ENCODE measurements at regions not wholly inside any gene's neighbourhood (a gene's known extent, or its start where the extent isn't known, plus 50 kb on each side); places are given as distances from the start of the nearest gene placed in this dataset.
"Not testable (repeated sequence)": the region's sequence is repeated elsewhere in the genome, so short reads cannot be mapped to it uniquely, and the experiment has no call there.

DNA sequence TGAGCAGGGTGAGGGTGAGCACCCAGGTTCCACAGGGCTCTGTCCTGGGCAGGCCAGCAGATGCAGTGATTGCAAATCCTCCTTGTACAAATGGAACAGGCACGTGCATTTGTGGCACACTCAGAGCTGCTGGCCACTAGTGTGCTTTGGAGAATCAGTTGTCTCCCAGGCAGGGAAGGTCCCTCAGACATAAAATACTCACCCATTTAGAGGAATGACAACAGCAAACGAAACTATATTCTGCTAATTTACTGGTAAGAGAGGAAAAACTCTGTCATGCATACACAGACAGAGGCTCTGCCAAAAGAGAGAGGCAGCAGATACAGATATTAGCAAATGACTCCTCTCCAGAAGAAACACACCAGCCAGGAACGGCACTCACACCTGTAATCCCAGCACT lies 116.5 kb upstream of the PLGLB2 start:
- H3K4me1 ChIP-seq; H3K27me3 ChIP-seq; H3K9me3 ChIP-seq; H3K4me3 ChIP-seq; intact Hi-C loops (cut with DNase I); DNase-seq; H3K36me3 ChIP-seq; H3K27ac ChIP-seq: not testable (repeated sequence)
- 65 to 75% methylated on average over 2 of the region's 3 CpGs for WGBS, 2 donors

GRCh38 chr2:87633287-87633963 lies 114.5 kb upstream of the PLGLB2 start:
- H3K9me3 ChIP-seq; H3K27ac ChIP-seq; DNase-seq; H3K27me3 ChIP-seq; H3K36me3 ChIP-seq; H3K4me1 ChIP-seq; H3K4me3 ChIP-seq; intact Hi-C loops (cut with DNase I): not testable (repeated sequence)
- WGBS, 2 donors: 89 to 96% methylated on average over 2 to 3 of the region's 3 CpGs

GRCh38 chr2:87634106-87634505 lies 113.8 kb upstream of the PLGLB2 start:
- H3K4me3 ChIP-seq; H3K9me3 ChIP-seq; H3K4me1 ChIP-seq; intact Hi-C loops (cut with DNase I); DNase-seq; H3K27me3 ChIP-seq; H3K36me3 ChIP-seq; H3K27ac ChIP-seq: not testable (repeated sequence)
- 88 to 91% methylated on average over 6 of the region's 7 CpGs for WGBS, 2 donors

GRCh38 chr2:87634971-87635650 lies 112.8 kb upstream of the PLGLB2 start:
- H3K27me3 ChIP-seq; intact Hi-C loops (cut with DNase I); H3K4me1 ChIP-seq; DNase-seq; H3K4me3 ChIP-seq; H3K27ac ChIP-seq; H3K36me3 ChIP-seq; H3K9me3 ChIP-seq: not testable (repeated sequence)
- WGBS, 2 donors: 91% methylated on average over 8 of the region's 10 CpGs

DNA sequence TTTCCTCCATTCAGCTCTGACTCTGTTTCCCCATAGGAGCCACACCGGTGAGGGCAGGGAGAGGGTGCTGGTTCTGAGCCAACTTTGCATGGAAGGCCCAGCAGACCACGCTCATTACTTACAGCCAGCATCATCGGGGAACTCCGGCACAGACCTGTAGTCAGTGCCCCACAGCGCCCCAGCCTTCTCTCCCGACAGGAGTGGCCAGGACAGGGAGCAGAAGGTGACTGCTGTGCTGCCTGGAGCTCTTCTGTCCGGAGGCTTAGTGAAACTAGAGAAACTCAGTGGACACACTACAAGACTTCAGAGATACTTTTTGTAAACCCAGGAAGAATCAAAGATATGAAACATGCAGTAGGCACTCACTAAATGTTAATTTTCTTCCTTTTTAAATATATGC lies 111.6 kb upstream of the PLGLB2 start:
- H3K27me3 ChIP-seq; H3K27ac ChIP-seq; H3K4me1 ChIP-seq; H3K36me3 ChIP-seq; H3K4me3 ChIP-seq; DNase-seq; H3K9me3 ChIP-seq; intact Hi-C loops (cut with DNase I): not testable (repeated sequence)
- 92 to 95% methylated on average over 6 of the region's 7 CpGs for WGBS, 2 donors

- WGBS, 2 donors: 71 to 93% methylated on average over 5 of the region's 6 CpGs
- H3K27ac ChIP-seq; DNase-seq; H3K27me3 ChIP-seq; H3K4me1 ChIP-seq; intact Hi-C loops (cut with DNase I); H3K4me3 ChIP-seq; H3K9me3 ChIP-seq; H3K36me3 ChIP-seq: not testable (repeated sequence)
These were observed 111.2 kb upstream of the PLGLB2 start for GRCh38 chr2:87636735-87637134.

DNA sequence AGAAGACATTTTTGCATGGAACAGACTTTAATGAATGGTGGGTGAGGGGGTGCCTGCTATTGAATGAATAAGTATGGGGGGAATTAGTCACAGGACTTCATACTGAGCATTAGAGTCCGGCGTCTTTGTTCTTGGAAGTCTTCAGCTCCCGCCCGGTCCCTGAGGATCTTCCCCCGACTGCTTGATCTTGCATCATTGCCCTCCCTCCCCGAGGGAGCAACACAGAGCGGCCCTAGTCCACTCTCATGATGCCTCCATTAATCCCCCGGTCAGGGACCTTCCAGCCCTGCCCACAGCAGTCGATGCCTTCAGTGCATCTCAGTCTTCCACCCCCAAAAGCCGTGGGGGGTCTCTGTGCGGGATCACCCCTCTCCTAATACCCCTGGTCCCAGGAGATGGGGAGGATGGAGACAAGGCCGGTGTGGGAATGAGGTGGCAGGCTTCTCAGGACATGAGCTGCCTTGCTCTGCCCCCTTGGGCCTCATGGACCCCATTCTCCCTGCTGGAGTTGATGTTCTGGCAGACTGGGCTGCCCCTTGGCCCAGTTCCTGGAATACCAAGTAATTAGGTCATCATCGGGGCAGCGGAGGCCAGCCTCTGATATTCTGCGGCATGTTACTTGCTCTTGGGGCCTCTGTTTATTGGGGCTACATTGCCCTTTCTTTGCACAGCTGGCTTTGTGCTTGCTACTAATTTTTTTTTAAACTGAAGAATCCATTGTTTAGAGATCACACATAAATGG lies 110.5 kb upstream of the PLGLB2 start:
- H3K4me3 ChIP-seq; H3K27ac ChIP-seq; H3K27me3 ChIP-seq; H3K4me1 ChIP-seq; intact Hi-C loops (cut with DNase I); H3K9me3 ChIP-seq; H3K36me3 ChIP-seq: not testable (repeated sequence)
- peak; percentile 63 for DNase-seq
- 87 to 91% methylated on average over 13 of the region's 15 CpGs for WGBS, 2 donors

DNA sequence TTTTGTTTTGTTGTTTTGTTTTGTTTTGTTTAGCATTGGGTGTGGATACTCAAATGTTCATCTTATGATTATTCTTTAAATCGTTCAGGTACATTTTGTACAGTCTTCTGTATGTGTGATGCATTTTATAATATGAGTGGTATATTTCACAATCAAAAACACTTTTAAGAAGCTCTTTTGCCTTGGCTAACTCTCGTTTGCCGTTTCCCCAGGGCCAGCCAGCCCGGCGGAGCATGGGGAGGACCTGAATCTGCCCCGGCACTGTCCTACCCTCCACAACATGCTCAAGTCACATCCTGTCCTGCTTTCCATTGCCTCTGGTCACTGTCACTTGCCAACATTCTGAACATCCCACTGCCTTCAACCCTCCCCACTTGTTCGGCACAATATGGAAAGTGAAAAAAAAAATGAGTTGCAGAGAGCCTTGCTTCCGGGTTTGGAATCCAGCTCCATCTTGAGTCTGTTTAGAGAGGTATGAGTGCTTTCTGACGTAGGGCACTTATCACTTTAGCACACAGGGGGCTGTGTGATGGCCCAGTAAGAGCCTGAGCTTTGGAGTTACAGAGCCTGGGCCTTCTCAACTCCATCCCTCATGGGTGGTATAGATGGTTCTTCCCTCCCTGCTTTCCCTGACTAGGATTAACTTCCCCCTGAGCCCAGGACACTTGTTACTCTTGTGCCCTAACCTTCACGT lies 109.6 kb upstream of the PLGLB2 start:
- H3K36me3 ChIP-seq; H3K27ac ChIP-seq; intact Hi-C loops (cut with DNase I); H3K9me3 ChIP-seq; H3K4me1 ChIP-seq; H3K27me3 ChIP-seq; H3K4me3 ChIP-seq; DNase-seq: not testable (repeated sequence)
- 79 to 85% methylated on average over 10 of the region's 10 CpGs for WGBS, 2 donors

DNA sequence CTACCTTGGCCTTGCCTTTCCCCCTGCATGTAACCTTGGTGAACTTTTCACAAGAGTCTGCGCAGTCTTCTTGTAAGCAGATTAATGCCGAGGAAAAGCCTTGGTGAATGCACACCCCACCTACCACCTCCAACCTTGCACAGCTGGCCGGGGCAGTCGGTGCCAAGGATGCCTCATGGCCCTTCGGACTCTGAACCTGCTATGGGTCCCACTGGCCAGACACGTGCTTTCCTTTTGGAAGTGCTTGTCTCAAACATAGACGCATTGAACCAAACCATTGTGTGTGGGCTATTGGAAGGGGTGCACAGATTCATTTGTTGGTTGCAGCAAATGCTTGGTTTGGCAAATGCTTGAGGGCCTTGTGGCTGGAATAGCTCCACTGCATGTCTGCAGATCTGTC lies 109.0 kb upstream of the PLGLB2 start:
- H3K4me1 ChIP-seq; H3K36me3 ChIP-seq; intact Hi-C loops (cut with DNase I); DNase-seq; H3K27ac ChIP-seq; H3K27me3 ChIP-seq; H3K9me3 ChIP-seq; H3K4me3 ChIP-seq: not testable (repeated sequence)
- WGBS, 2 donors: 94 to 96% methylated on average over 3 of the region's 7 CpGs

GRCh38 chr2:87639801-87640440 lies 108.0 kb upstream of the PLGLB2 start:
- H3K36me3 ChIP-seq; H3K4me1 ChIP-seq; H3K27me3 ChIP-seq; H3K9me3 ChIP-seq; H3K4me3 ChIP-seq; DNase-seq; intact Hi-C loops (cut with DNase I); H3K27ac ChIP-seq: not testable (repeated sequence)
- WGBS, 2 donors: 56 to 78% methylated on average over 11 to 12 of the region's 15 CpGs

GRCh38 chr2:87640961-87641563 lies 106.8 kb upstream of the PLGLB2 start:
- H3K27me3 ChIP-seq; intact Hi-C loops (cut with DNase I); H3K4me1 ChIP-seq; H3K27ac ChIP-seq; H3K4me3 ChIP-seq; H3K9me3 ChIP-seq; DNase-seq; H3K36me3 ChIP-seq: not testable (repeated sequence)
- 84 to 89% methylated on average over 3 of the region's 4 CpGs for WGBS, 2 donors

DNA sequence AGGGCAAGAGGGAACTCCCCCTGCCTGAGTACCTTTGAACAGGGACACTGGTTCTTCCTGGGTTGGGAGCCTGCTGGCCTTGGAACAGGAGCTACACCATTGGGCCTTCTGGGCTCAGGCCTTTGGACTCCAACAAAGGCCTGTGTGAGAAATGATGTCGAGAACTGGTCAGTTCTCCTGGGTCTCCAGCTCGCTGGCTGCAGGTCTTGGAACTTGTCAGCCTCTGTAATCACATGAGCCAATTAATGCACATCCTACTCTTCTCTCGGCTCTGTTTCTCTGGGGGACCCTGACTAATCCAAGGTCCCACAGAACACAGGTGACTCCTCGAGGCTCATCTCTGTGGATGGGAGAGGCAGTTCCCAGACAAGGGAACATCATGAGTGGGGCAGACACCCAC lies 104.7 kb upstream of the PLGLB2 start:
- WGBS, 2 donors: 95 to 99% methylated on average over 4 of the region's 4 CpGs

More for the DNA sequence above, 104.7 kb upstream of the PLGLB2 start:
- H3K9me3 ChIP-seq; H3K4me3 ChIP-seq; DNase-seq; intact Hi-C loops (cut with DNase I); H3K36me3 ChIP-seq; H3K4me1 ChIP-seq; H3K27ac ChIP-seq; H3K27me3 ChIP-seq: not testable (repeated sequence)
